OCI-LY1 (cell line): ENCODE measurements at regions not wholly inside any gene's neighbourhood (a gene's known extent, or its start where the extent isn't known, plus 50 kb on each side); places are given as distances from the start of the nearest gene placed in this dataset.

Experiments used
- H2AFZ ChIP-seq: fragments of 200-600 bp; sonication (generic), shearing (Covaris generic); 2 replicates; pipeline ENCODE4 v1.6.0; 2014; ENCODE audit warnings: antibody characterized with exemption, mild to moderate bottlenecking, low read length
- H3F3A ChIP-seq: fragments of 200-600 bp; sonication (generic), shearing (Covaris generic); 2 replicates; pipeline ENCODE4 v1.6.0; 2014; ENCODE audit warnings: mild to moderate bottlenecking, antibody characterized with exemption, low read length, moderate library complexity; ENCODE audit not compliant: insufficient read depth
- H3K27ac ChIP-seq: fragments of 200-600 bp; sonication (generic); 2 replicates; pipeline ENCODE4 v1.5.1; 2014; ENCODE audit warnings: low read length, mixed run types, mild to moderate bottlenecking, low read depth; ENCODE audit not compliant: poor library complexity, severe bottlenecking
- H3K27me3 ChIP-seq: fragments of 200-600 bp; sonication (generic); 2 replicates; pipeline ENCODE4 v1.6.0; 2014; ENCODE audit warnings: antibody characterized with exemption, mild to moderate bottlenecking, low read length, moderate library complexity; ENCODE audit not compliant: insufficient read depth
- H3K36me3 ChIP-seq: fragments of 200-600 bp; sonication (generic); 2 replicates; pipeline ENCODE4 v1.6.1; 2014; ENCODE audit warnings: mild to moderate bottlenecking, antibody characterized with exemption, low read length, moderate library complexity, mixed read lengths; ENCODE audit not compliant: insufficient read depth
- H3K4me1 ChIP-seq: fragments of 200-600 bp; sonication (generic); 2 replicates; pipeline ENCODE4 v1.5.1; 2014; ENCODE audit warnings: mild to moderate bottlenecking, low read length, moderate library complexity; ENCODE audit not compliant: insufficient read depth, severe bottlenecking
- H3K4me2 ChIP-seq: fragments of 200-600 bp; sonication (generic), shearing (Covaris generic); 2 replicates; pipeline ENCODE4 v1.6.1; 2014; ENCODE audit warnings: low read length
- H3K4me3 ChIP-seq: fragments of 200-600 bp; sonication (generic); 2 replicates; pipeline ENCODE4 v1.5.1; 2014; ENCODE audit warnings: low read length, low read depth, mild to moderate bottlenecking, mixed read lengths; ENCODE audit not compliant: poor library complexity, severe bottlenecking
- H3K79me2 ChIP-seq: fragments of 200-600 bp; shearing (Covaris generic); 2 replicates; pipeline ENCODE4 v1.6.1; 2016; ENCODE audit warnings: mixed run types, low read length, mixed read lengths; ENCODE audit not compliant: insufficient read depth
- H3K9ac ChIP-seq: fragments of 200-600 bp; sonication (generic), shearing (Covaris generic); 2 replicates; pipeline ENCODE4 v1.6.1; 2014; ENCODE audit warnings: mild to moderate bottlenecking, low read length, mixed read lengths
- H3K9me2 ChIP-seq: fragments of 200-600 bp; sonication (generic), shearing (Covaris generic); 2 replicates; pipeline ENCODE4 v1.6.1; 2014; ENCODE audit warnings: low read depth, mild to moderate bottlenecking, low read length, mixed read lengths
- H3K9me3 ChIP-seq: fragments of 200-600 bp; shearing (Covaris generic); 2 replicates; pipeline ENCODE4 v1.6.1; 2014; ENCODE audit warnings: low read length, mixed read lengths
- H4K20me1 ChIP-seq: fragments of 200-600 bp; sonication (generic), shearing (Covaris generic); 2 replicates; pipeline ENCODE4 v1.6.0; 2016; ENCODE audit warnings: mild to moderate bottlenecking, low read length; ENCODE audit not compliant: insufficient read depth
- EZH2 ChIP-seq: fragments of 200-600 bp; sonication (generic), shearing (Covaris generic); IDR thresholded peaks from 2 replicates; pipeline ENCODE4 v1.8.0; 2017; ENCODE audit warnings: borderline replicate concordance, mixed run types, mild to moderate bottlenecking, antibody characterized with exemption, low read length, moderate library complexity, mixed read lengths
- TF ChIP-seq, protein P1 (sequence below): fragments of 200-600 bp; sonication (generic), shearing (Covaris generic); IDR thresholded peaks from 2 replicates; pipeline ENCODE4 v1.5.1; 2017; ENCODE audit warnings: mild to moderate bottlenecking, antibody characterized with exemption, low read length, moderate library complexity, mixed read lengths

DNA sequence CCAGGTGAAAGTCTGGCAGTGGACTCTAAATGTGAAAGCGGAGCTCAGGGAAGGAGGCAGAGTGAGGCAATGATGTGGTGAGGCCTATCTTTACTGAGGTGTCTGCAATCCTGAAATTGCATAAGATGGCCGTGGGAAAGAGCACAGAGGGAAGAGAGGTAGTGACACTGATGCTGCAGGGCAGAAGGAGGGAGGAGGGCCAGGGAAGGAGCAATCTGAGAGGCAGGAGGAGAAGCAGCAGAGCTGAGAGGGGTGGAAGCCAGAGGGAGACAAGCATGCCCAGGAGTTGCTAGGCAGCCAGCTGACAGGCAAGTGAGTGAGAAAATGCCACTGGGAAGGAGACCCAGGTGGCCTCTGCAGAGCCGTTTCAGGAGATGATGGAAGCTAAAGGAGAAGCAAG lies 97.4 kb upstream of the CNR1 start:
- H3K4me3 ChIP-seq: no peak overlapping the region
- H3K9ac ChIP-seq: no peak overlapping the region
- no peaks in the 10 kb centered on the region for H3K4me1 ChIP-seq
- H3F3A ChIP-seq: no peaks in the 10 kb centered on the region
- H4K20me1 ChIP-seq: no peaks in the 10 kb centered on the region
- no peaks in the 10 kb centered on the region for H3K36me3 ChIP-seq
- no peak overlapping the region for H3K4me2 ChIP-seq
- H2AFZ ChIP-seq: no peak overlapping the region
- H3K79me2 ChIP-seq: no peaks in the 10 kb centered on the region
- no peak overlapping the region for H3K27ac ChIP-seq
- H3K9me3 ChIP-seq: no peaks in the 10 kb centered on the region
- no peaks in the 10 kb centered on the region for H3K27me3 ChIP-seq
- TF ChIP-seq EZH2: no peak
- TF ChIP-seq, protein P1, sequence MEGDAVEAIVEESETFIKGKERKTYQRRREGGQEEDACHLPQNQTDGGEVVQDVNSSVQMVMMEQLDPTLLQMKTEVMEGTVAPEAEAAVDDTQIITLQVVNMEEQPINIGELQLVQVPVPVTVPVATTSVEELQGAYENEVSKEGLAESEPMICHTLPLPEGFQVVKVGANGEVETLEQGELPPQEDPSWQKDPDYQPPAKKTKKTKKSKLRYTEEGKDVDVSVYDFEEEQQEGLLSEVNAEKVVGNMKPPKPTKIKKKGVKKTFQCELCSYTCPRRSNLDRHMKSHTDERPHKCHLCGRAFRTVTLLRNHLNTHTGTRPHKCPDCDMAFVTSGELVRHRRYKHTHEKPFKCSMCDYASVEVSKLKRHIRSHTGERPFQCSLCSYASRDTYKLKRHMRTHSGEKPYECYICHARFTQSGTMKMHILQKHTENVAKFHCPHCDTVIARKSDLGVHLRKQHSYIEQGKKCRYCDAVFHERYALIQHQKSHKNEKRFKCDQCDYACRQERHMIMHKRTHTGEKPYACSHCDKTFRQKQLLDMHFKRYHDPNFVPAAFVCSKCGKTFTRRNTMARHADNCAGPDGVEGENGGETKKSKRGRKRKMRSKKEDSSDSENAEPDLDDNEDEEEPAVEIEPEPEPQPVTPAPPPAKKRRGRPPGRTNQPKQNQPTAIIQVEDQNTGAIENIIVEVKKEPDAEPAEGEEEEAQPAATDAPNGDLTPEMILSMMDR: no peak
- H3K9me2 ChIP-seq: no peaks in the 10 kb centered on the region

DNA sequence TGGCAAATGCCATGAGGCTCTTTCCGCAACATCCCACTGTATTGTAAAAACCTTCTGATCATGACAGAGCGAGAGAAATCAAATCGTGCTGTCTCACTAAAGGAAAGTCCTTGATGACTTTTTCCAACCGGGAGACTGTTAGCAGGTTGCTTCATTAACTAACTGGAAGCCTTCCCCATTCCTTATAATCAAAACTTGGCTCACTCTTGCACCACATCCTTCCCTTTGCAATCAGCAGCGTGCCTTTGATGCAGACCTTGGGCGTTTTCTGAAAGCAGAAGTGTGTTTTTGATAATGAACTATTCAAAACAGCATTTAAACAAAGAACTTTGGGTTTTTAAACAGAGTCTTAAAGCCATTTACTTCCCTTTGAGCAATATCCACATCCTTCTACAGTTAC lies 96.2 kb upstream of the CNR1 start:
- H3K79me2 ChIP-seq: no peaks in the 10 kb centered on the region
- no peaks in the 10 kb centered on the region for H3K4me1 ChIP-seq
- no peaks in the 10 kb centered on the region for H3K27me3 ChIP-seq
- H3K4me2 ChIP-seq: no peak overlapping the region
- no peak overlapping the region for H3K9ac ChIP-seq
- H4K20me1 ChIP-seq: no peaks in the 10 kb centered on the region
- H3K36me3 ChIP-seq: no peaks in the 10 kb centered on the region
- no peaks in the 10 kb centered on the region for H3K9me2 ChIP-seq
- no peak overlapping the region for H3K4me3 ChIP-seq
- H3F3A ChIP-seq: no peaks in the 10 kb centered on the region
- H3K9me3 ChIP-seq: no peaks in the 10 kb centered on the region
- no peak overlapping the region for H2AFZ ChIP-seq
- TF ChIP-seq, protein P1: no peak
- H3K27ac ChIP-seq: no peak overlapping the region

DNA sequence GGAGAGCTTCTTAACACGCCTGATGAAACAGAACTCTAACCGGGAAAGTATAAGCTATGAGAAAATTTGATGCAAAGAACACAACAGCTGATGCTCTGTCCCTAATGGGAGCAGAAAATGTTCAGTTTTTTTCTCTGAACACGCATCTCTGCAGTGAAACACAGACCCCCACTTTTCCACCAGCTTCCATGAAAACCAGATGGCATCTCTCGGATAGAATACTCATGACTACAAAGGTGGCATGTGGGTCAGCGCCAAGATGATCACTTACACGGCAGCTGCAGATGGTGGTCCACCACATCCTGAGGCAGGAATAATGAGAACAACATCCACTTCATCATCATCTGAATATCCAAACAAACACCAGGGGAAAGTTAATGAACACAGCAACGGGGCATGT lies 85.2 kb upstream of the CNR1 start:
- no peaks in the 10 kb centered on the region for H3K4me1 ChIP-seq
- no peaks in the 10 kb centered on the region for H3K36me3 ChIP-seq
- H3F3A ChIP-seq: no peaks in the 10 kb centered on the region
- H3K4me3 ChIP-seq: no peak overlapping the region
- H2AFZ ChIP-seq: no peak overlapping the region
- TF ChIP-seq, protein P1: no peak
- no peak for TF ChIP-seq EZH2
- no peaks in the 10 kb centered on the region for H3K27me3 ChIP-seq
- H3K9ac ChIP-seq: no peak overlapping the region
- no peaks in the 10 kb centered on the region for H3K9me3 ChIP-seq
- H3K9me2 ChIP-seq: no peaks in the 10 kb centered on the region
- no peak overlapping the region for H3K4me2 ChIP-seq
- no peaks in the 10 kb centered on the region for H3K79me2 ChIP-seq
- H4K20me1 ChIP-seq: no peaks in the 10 kb centered on the region
- no peak overlapping the region for H3K27ac ChIP-seq
